ENCODE measurements at regions not wholly inside any gene's neighbourhood (a gene's known extent, or its start where the extent isn't known, plus 50 kb on each side); places are given as distances from the start of the nearest gene placed in this dataset.

DNA sequence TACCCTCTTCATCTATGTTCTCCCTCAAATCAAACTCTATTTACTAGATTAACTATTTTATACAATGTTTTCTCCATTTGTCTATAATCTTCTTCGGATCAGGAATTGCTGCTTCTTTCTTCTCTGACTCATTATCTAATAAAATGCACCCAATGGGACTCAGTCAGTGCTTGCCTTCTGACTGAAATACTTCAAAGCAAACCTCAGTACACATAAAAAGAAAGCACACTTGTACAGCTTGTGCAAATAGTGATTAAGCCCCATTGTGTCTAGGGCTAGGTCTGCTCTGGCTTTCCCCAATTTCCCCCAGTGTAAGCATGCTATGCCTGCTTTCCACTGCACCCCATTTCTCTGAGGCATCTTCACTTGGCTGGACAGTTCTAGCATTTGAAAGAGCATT lies 118.6 kb upstream of the C11orf87 start:
- Mint-ChIP-seq H3K27me3 (ENCODE audit: unreplicated experiment) (no peaks in the 10 kb centered on the region), H3K27ac (ENCODE audit: unreplicated experiment) (no peak overlapping the region), H3K36me3 (ENCODE audit: low read depth, unreplicated experiment) (no peaks in the 10 kb centered on the region), H3K4me1 (ENCODE audit: unreplicated experiment) (no peaks in the 10 kb centered on the region), H3K9me3 (ENCODE audit: unreplicated experiment) (no peaks in the 10 kb centered on the region), H3K4me3 (ENCODE audit: unreplicated experiment) (no peak overlapping the region)
- TF ChIP-seq, protein P1, sequence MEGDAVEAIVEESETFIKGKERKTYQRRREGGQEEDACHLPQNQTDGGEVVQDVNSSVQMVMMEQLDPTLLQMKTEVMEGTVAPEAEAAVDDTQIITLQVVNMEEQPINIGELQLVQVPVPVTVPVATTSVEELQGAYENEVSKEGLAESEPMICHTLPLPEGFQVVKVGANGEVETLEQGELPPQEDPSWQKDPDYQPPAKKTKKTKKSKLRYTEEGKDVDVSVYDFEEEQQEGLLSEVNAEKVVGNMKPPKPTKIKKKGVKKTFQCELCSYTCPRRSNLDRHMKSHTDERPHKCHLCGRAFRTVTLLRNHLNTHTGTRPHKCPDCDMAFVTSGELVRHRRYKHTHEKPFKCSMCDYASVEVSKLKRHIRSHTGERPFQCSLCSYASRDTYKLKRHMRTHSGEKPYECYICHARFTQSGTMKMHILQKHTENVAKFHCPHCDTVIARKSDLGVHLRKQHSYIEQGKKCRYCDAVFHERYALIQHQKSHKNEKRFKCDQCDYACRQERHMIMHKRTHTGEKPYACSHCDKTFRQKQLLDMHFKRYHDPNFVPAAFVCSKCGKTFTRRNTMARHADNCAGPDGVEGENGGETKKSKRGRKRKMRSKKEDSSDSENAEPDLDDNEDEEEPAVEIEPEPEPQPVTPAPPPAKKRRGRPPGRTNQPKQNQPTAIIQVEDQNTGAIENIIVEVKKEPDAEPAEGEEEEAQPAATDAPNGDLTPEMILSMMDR (IDR thresholded peaks at IDR 0.05; ENCODE audit: unreplicated experiment) = no peak
- no peak for DNase-seq (ENCODE audit: low spot score)

DNA sequence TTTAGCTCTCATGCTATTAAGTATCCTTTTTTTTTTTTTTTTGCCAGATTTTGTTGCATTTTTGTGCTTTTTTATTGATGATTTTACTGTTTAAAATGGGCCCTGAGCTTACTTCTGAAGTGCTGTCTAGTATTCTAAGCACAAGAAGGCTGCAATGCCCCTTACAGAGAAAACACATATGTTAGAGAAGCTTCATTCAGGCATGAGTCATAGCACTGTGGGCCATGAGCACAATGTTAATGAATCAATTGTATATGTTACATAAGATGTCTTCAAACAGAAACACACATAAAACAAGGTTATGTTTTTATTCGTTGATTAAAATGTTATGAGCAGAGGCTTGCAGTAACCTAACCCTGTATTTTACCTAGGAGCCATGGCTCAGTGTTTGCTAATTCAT lies 117.8 kb upstream of the C11orf87 start:
- Mint-ChIP-seq H3K36me3 (ENCODE audit: low read depth, unreplicated experiment) (no peaks in the 10 kb centered on the region), H3K4me3 (ENCODE audit: unreplicated experiment) (no peak overlapping the region), H3K9me3 (ENCODE audit: unreplicated experiment) (no peaks in the 10 kb centered on the region), H3K27me3 (ENCODE audit: unreplicated experiment) (no peaks in the 10 kb centered on the region), H3K27ac (ENCODE audit: unreplicated experiment) (no peak overlapping the region), H3K4me1 (ENCODE audit: unreplicated experiment) (no peaks in the 10 kb centered on the region)
- TF ChIP-seq, protein P1 (IDR thresholded peaks at IDR 0.05; ENCODE audit: unreplicated experiment) = no peak
- no peak for DNase-seq (ENCODE audit: low spot score)

DNA sequence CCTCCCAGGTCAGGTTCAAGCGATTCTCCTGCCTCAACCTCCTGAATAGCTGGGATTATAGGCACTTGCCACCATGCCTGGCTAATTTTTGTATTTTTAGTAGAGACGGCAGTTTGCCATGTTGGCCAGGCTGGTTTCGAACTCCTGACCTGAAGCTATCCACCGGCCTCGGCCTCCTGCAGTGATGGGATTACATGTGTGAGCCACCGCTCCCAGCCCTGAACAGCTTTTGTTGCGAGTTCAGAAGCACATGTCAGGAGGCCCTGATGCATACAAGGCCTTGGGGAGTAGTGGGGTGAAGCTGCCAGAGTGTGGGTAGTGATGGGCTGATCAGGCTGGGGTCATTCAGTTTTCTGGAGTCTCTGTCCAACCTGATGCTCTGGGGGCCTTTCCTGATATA lies 117.0 kb upstream of the C11orf87 start:
- no peaks in the 10 kb centered on the region for H3K9me3 Mint-ChIP-seq (ENCODE audit: unreplicated experiment)
- TF ChIP-seq, protein P1 (IDR thresholded peaks at IDR 0.05; ENCODE audit: unreplicated experiment) = no peak
- DNase-seq (ENCODE audit: low spot score) = no peak
- no peaks in the 10 kb centered on the region for H3K36me3 Mint-ChIP-seq (ENCODE audit: low read depth, unreplicated experiment)
- no peaks in the 10 kb centered on the region for H3K4me1 Mint-ChIP-seq (ENCODE audit: unreplicated experiment)
- H3K27me3 Mint-ChIP-seq (ENCODE audit: unreplicated experiment) = no peaks in the 10 kb centered on the region
- no peak overlapping the region for H3K27ac Mint-ChIP-seq (ENCODE audit: unreplicated experiment)
- H3K4me3 Mint-ChIP-seq (ENCODE audit: unreplicated experiment) = no peak overlapping the region

DNA sequence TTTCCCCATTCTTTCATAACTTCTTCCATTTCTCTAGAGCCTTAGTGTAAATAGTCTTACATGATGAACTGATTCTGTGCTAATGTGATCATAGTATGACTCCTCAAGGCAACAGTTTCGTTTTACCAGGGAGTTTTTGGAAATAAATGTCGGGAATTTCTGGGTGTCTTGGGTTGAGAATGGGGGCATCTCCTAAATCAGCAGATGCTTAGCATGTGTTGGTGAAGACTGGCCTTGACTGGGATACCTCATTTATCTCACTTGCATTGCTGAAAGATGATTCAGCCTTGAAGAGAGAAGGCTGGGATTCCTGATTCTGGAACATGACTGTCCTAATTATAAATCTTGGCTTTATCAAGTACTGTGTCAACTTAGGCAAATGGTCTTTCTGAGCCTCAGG lies 115.7 kb upstream of the C11orf87 start:
- Mint-ChIP-seq H3K36me3 (ENCODE audit: low read depth, unreplicated experiment) (no peaks in the 10 kb centered on the region), H3K9me3 (ENCODE audit: unreplicated experiment) (no peaks in the 10 kb centered on the region), H3K4me1 (ENCODE audit: unreplicated experiment) (no peaks in the 10 kb centered on the region), H3K27ac (ENCODE audit: unreplicated experiment) (no peak overlapping the region), H3K4me3 (ENCODE audit: unreplicated experiment) (no peak overlapping the region), H3K27me3 (ENCODE audit: unreplicated experiment) (no peaks in the 10 kb centered on the region)
- DNase-seq (ENCODE audit: low spot score) = no peak
- TF ChIP-seq, protein P1 (IDR thresholded peaks at IDR 0.05; ENCODE audit: unreplicated experiment) = no peak

DNA sequence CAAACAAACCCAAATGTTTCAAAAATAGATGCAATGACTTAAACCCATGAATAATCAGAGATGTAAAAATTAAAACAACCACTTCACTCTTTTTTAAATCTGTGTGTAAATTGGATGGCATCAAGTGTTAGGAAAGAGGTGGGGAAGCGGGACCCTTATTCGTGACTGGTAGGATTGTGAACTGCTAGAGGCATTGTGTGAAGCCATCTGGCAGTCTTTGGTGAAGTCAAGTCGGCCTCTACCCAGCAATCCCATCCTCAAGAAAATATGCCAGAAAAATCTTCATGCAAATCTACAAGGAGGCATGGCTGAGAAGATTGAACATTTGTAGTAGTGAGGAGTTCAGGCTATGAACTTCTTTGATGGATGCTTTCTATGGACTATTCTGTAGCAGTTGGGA lies 114.6 kb upstream of the C11orf87 start:
- Mint-ChIP-seq H3K36me3 (ENCODE audit: low read depth, unreplicated experiment) (no peaks in the 10 kb centered on the region), H3K27ac (ENCODE audit: unreplicated experiment) (no peak overlapping the region), H3K9me3 (ENCODE audit: unreplicated experiment) (no peaks in the 10 kb centered on the region), H3K4me1 (ENCODE audit: unreplicated experiment) (no peaks in the 10 kb centered on the region), H3K4me3 (ENCODE audit: unreplicated experiment) (no peak overlapping the region), H3K27me3 (ENCODE audit: unreplicated experiment) (no peaks in the 10 kb centered on the region)
- TF ChIP-seq, protein P1 (IDR thresholded peaks at IDR 0.05; ENCODE audit: unreplicated experiment) = no peak
- no peak for DNase-seq (ENCODE audit: low spot score)
